Erythroblast (primary cell): ENCODE measurements at regions not wholly inside any gene's neighbourhood (a gene's known extent, or its start where the extent isn't known, plus 50 kb on each side); places are given as distances from the start of the nearest gene placed in this dataset.

Source experiments
- DNase-seq, 2 experiments: peaks; one replicate each; lab custom pipeline; 2025; lab: John Stamatoyannopoulos, UW
- GATA1 ChIP-seq: IDR thresholded peaks from 2 replicates; pipeline ENCODE4 v1.6.1; 2011; ENCODE audit warnings: low read depth, mild to moderate bottlenecking, control low read depth, low read length, moderate library complexity
- POLR2A ChIP-seq: IDR thresholded peaks from 2 replicates; pipeline ENCODE4 v1.6.1; 2011; ENCODE audit warnings: mild to moderate bottlenecking, low read length

GRCh38 chr11:90818196-90818745 is 595.4 kb upstream of the CHORDC1 start:
- TF ChIP-seq POLR2A = no peak
- TF ChIP-seq GATA1 = no peak
- no peak for DNase-seq

- TF ChIP-seq GATA1 (no peak), POLR2A (no peak)
- DNase-seq = no peak
These were observed 586.7 kb upstream of the CHORDC1 start for GRCh38 chr11:90809581-90809980.

DNA sequence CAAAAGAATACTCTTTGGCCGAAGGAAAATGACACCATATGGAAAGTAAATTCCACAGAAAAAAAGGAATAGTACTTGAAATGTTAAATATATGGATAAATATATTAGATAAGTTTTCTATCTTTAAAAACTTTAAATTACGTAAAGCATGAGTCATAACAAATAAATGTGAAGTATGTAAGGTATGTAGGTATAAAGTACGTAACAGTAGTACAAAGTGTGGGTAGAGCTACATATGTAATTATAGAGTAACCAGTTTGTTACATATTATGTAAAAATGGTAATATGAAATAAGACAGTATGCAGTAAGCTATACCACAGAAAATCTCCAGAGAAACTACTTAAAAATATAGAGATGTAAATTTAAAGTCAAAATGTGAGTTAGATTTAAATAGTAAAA is 582.3 kb upstream of the CHORDC1 start:
- TF ChIP-seq POLR2A (no peak), GATA1 (no peak)
- DNase-seq = no peak

DNA sequence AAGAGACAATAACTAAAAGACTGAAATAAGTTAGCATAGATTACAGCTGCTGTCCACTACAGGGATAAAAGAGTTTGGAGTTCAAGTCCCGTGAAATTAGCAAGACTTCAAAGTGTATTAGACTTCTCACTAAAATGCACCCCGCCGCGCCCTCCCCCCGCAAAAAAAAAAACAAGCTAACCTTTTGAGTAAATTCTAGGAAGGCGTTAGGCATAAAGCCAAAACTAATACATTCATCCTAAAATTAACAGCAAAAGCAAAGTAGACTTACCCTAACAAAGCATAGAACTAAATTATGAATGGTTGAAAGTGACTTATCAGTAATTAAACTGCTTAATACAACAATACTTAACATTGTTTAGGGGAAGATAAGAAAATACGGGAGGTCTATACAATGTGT is 581.0 kb upstream of the CHORDC1 start:
- no peak for DNase-seq

DNA sequence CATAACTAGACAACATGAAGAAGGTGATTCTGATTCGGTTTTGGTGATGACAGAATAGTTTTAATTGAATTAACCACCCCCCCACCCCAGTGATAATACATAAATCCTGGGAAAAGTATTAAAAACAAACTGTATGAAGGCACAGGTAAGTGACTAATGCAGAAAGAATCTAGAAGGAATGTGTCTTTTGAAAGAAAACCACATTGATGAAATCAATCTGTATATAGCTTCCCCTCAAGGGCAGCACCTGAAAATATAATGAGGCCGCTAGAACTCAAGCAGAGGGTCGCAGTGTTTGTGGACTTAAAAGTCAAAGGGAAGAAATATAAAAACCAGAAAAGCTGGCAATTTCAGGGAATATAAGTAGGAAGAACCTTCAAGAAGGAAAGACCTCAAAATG is 580.5 kb upstream of the CHORDC1 start:
- DNase-seq = no peak
- no peak for TF ChIP-seq GATA1
- TF ChIP-seq POLR2A = no peak

More for the DNA sequence above, 581.0 kb upstream of the CHORDC1 start:
- TF ChIP-seq POLR2A (no peak), GATA1 (no peak)

GRCh38 chr11:90798769-90799168 is 575.9 kb upstream of the CHORDC1 start:
- no peak for DNase-seq
- no peak for TF ChIP-seq POLR2A
- no peak for TF ChIP-seq GATA1

GRCh38 chr11:90795746-90796145 is 572.9 kb upstream of the CHORDC1 start:
- no peak for DNase-seq

GRCh38 chr11:90788961-90789360 is 566.1 kb upstream of the CHORDC1 start:
- TF ChIP-seq POLR2A (no peak), GATA1 (no peak)

More at GRCh38 chr11:90795746-90796145, 572.9 kb upstream of the CHORDC1 start:
- no peak for TF ChIP-seq POLR2A
- no peak for TF ChIP-seq GATA1

GRCh38 chr11:90784241-90784814 is 561.5 kb upstream of the CHORDC1 start:
- TF ChIP-seq GATA1 = no peak
- TF ChIP-seq POLR2A = no peak
- DNase-seq = no peak

More at GRCh38 chr11:90788961-90789360, 566.1 kb upstream of the CHORDC1 start:
- no peak for DNase-seq

DNA sequence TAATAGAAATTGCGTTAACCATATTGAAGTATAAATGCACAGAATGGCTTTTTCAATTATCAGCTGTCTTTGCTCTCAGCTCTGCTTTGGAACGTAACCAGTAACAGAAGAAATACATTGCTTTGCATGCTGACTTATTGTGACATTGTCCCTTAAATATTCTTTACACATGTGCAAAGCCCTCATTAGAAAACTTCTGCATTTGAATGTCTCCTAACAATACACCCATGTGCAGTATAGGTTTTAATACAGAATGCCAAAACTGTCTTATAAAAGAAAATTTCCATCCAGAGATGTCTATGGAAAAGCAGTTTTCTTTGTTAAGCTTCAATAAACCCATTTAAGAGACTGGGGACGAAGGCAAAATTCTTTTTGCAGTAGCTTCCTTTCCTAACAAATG is 560.3 kb upstream of the CHORDC1 start:
- TF ChIP-seq GATA1 (no peak), POLR2A (no peak)
- no peak for DNase-seq

DNA sequence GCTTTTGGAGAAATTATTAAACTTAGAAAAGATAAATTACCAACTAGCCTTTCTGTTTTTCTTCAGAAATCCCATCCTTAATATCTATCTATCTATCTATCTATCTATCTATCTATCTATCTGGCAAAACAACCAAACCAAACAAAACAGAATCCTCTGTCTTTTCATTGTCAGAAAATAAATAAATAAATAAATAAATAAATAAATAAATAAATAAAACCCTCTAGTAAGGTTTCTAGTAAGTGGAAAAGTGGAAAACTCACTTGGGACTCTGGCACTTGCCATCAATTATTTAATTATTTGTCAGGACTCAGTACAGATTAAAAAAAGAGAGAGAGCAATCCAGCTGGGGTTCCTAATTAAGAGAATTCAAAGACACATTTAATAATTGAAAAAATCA is 556.2 kb upstream of the CHORDC1 start:
- no peak for DNase-seq
- no peak for TF ChIP-seq POLR2A
- TF ChIP-seq GATA1 = no peak

GRCh38 chr11:90775567-90776165 is 552.8 kb upstream of the CHORDC1 start:
- no peak for DNase-seq
- TF ChIP-seq GATA1 (no peak), POLR2A (no peak)

DNA sequence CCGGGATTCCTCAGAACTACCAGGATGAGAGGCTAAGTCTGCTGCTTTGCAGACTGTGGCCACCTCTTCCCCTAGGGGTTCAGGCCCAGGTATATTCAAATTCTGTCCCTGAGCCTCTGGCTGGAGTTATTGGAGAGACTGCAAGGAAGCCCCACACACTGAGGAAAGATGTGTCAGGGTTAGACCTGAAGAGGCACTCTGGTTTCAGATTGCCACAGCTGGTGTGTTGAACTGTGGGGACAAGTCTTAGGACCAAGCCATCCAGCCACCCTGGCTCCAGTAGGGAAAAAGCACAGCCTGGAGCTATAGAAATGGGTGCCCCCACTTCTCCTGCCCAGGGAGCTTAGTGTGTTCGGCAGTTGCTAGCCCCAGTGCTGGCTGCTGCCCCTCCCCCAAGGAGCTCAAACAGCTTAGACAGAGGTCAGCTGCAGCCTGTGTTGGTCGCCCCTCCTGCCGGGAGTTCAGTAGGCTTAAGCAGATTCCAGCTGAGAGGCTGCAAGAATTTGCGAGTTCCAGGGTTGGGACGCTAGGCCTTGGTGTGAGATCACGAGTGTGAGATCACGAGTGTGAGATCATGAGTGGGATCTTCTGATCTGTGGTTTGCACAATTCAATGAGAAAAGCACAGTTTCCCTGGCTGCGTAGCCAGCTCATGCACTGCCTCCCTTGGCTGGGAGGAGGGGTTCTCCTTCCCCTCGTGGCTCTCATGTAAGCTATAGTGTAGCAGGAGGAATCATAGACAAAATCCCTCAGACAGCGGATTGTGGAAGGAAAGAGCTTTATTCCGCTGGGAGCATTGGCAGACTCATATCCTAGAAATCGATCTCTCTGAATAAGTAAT is 552.1 kb upstream of the CHORDC1 start:
- no peak for TF ChIP-seq POLR2A
- TF ChIP-seq GATA1 = no peak
- DNase-seq = no peak

DNA sequence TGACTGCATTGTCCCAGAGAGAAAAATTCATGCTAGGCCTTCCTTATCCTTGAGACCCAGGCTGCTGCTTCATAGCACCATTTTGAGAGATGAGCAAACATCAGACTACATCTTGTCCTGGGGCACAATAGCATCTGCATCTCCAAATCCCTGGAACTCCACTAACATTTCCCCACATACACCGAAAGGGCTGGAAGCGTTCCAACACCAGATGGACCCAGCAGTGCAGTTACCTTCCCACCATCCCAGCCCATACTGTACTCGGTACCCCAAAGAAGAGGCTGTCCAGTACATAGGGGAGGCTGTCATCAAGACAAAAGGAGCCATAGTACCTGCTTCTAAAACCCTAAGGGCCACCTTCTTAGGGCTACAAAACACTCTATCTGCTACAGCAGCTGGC is 547.2 kb upstream of the CHORDC1 start:
- no peak for TF ChIP-seq POLR2A
- TF ChIP-seq GATA1 = no peak
- no peak for DNase-seq
